Mucosa of descending colon (tissue), 3 donors: ENCODE measurements at regions not wholly inside any gene's neighbourhood (a gene's known extent, or its start where the extent isn't known, plus 50 kb on each side); places are given as distances from the start of the nearest gene placed in this dataset.

Source experiments
- ATAC-seq: fragments of 200-7000 bp; cut with Tn5 transposase; one replicate; pipeline ENCODE4 v1.9.1; 2020; ENCODE audit warnings: mild to moderate bottlenecking, moderate library complexity
- DNase-seq, 3 donors: peaks; one replicate each; pipeline ENCODE4 v3.0.0-alpha.2; 2020
- H3K36me3 ChIP-seq: fragments of 200-600 bp; one replicate; pipeline ENCODE4 v1.8.0; 2021; ENCODE audit warnings: low read depth, mild to moderate bottlenecking
- H3K4me1 ChIP-seq: fragments of 200-600 bp; one replicate; pipeline ENCODE4 v1.8.0; 2021; ENCODE audit warnings: low read depth, mild to moderate bottlenecking
- H3K4me3 ChIP-seq: fragments of 200-600 bp; one replicate; pipeline ENCODE4 v1.8.0; 2021; ENCODE audit warnings: mild to moderate bottlenecking
- H3K9me3 ChIP-seq: fragments of 200-600 bp; one replicate; pipeline ENCODE4 v1.8.0; 2021; ENCODE audit warnings: mild to moderate bottlenecking
- CTCF ChIP-seq: fragments of 200-600 bp; IDR thresholded peaks from one replicate; pipeline ENCODE4 v1.8.0; 2022; ENCODE audit warnings: antibody characterized with exemption, mild to moderate bottlenecking
- intact Hi-C, 2 donors: fragments of 100-400 bp; cut with DNase I in 1 of 2; cut with micrococcal nuclease in 1 of 2; formaldehyde crosslinking; loops; one replicate each; pipeline versions ENCODE4 v1.11.0 to v1.11.1; 2022; cut with DNase I, micrococcal nuclease
- donor health status: DM: no; HTN: no; CAD: no; lungs with moderate emphysema.
- donor health status: DM: no; HTN: no; CAD: no.
- donor health status: DM: no; HTN: yes; CAD: no.

- intact Hi-C loops, result no loop called here
- ATAC-seq (no peak), DNase-seq (no peak)
- Histone ChIP-seq H3K9me3 (no peaks in the 10 kb centered on the region), H3K4me3 (no peak overlapping the region), H3K36me3 (no peaks in the 10 kb centered on the region), H3K4me1 (no peaks in the 10 kb centered on the region)
- no peak for TF ChIP-seq CTCF
These were observed 450.0 kb downstream of the FRK start for GRCh38 chr6:115610696-115611095.

GRCh38 chr6:115609111-115609510 is 451.6 kb downstream of the FRK start:
- H3K9me3 ChIP-seq, result no peaks in the 10 kb centered on the region
- H3K36me3 ChIP-seq, result no peaks in the 10 kb centered on the region
- no peaks in the 10 kb centered on the region for H3K4me1 ChIP-seq
- intact Hi-C loops, result no loop called here
- no peak for TF ChIP-seq CTCF
- no peak overlapping the region for H3K4me3 ChIP-seq
- DNase-seq (no peak), ATAC-seq (no peak)

GRCh38 chr6:115602466-115602865 is 458.2 kb downstream of the FRK start:
- H3K4me1 ChIP-seq, result no peaks in the 10 kb centered on the region
- H3K4me3 ChIP-seq, result no peak overlapping the region
- TF ChIP-seq CTCF, result no peak
- intact Hi-C loops, result no loop called here
- no peaks in the 10 kb centered on the region for H3K9me3 ChIP-seq
- ATAC-seq, result no peak
- DNase-seq, result no peak
- H3K36me3 ChIP-seq, result no peaks in the 10 kb centered on the region

GRCh38 chr6:115601509-115601908 is 459.2 kb downstream of the FRK start:
- no peaks in the 10 kb centered on the region for H3K4me1 ChIP-seq
- DNase-seq, result no peak
- intact Hi-C loops, result no loop called here
- no peak overlapping the region for H3K4me3 ChIP-seq
- ATAC-seq, result no peak
- no peaks in the 10 kb centered on the region for H3K9me3 ChIP-seq
- H3K36me3 ChIP-seq, result no peaks in the 10 kb centered on the region
- no peak for TF ChIP-seq CTCF

GRCh38 chr6:115601064-115601463 is 459.6 kb downstream of the FRK start:
- no peak overlapping the region for H3K4me3 ChIP-seq
- H3K4me1 ChIP-seq, result no peaks in the 10 kb centered on the region
- H3K9me3 ChIP-seq, result no peaks in the 10 kb centered on the region
- ATAC-seq (no peak), DNase-seq (no peak)
- TF ChIP-seq CTCF, result no peak
- intact Hi-C loops, result no loop called here
- no peaks in the 10 kb centered on the region for H3K36me3 ChIP-seq

GRCh38 chr6:115594891-115595290 is 465.8 kb downstream of the FRK start:
- Histone ChIP-seq H3K9me3 (no peaks in the 10 kb centered on the region), H3K4me3 (no peak overlapping the region), H3K36me3 (no peaks in the 10 kb centered on the region), H3K4me1 (no peaks in the 10 kb centered on the region)
- no peak for DNase-seq
- no peak for ATAC-seq
- intact Hi-C loops, result no loop called here
- no peak for TF ChIP-seq CTCF
